ENCODE measurements at regions not wholly inside any gene's neighbourhood (a gene's known extent, or its start where the extent isn't known, plus 50 kb on each side); places are given as distances from the start of the nearest gene placed in this dataset.

DNA sequence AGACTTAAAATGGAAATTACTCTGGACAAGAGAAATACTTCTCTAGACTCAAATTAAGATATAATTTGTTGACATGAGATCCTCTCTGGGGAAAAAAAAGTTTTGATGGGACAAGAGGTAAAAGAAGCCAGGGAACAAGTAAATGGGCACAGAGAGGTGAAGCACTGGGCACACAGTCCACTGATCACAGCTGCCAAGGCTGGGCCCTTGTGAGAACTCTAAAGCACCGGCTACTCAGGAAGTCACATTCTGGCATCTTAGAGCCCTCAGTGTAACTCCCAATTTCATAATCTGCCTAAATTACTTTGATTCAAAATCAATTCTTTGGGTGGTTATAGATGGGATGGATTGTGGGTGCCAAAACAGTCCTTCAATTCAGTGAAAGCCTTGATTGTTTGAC is 123.2 kb upstream of the CACNA2D1 start:
- no peaks in the 10 kb centered on the region for H3K9me3 ChIP-seq (ENCODE audit: control insufficient read depth, insufficient read depth, low read depth, low read length)
- H3K36me3 ChIP-seq (ENCODE audit: control insufficient read depth in 2 of 2, insufficient read depth in 1 of 2, low read length in 2 of 2) = no peaks in the 10 kb centered on the region
- no peaks in the 10 kb centered on the region for H3K4me1 ChIP-seq (ENCODE audit: control insufficient read depth, insufficient read depth, low read length)
- no peak overlapping the region for H3K27ac ChIP-seq (ENCODE audit: extremely low read depth, low read depth, low read length)
- TF ChIP-seq PRDM10 (tag by site-specific recombination; IDR thresholded peaks at IDR 0.05) = no peak
- ChIA-PET POLR2A (no interaction called here), CTCF (interaction anchor here (0.7 to 1.3 kb wide), 3 partner anchors 85 to 1588 kb away, joined by 4 to 5 read pairs (median 5); no protein-coding TSS in a partner anchor)
- no peak overlapping the region for H3K4me3 ChIP-seq (ENCODE audit: low read depth, low read length)

DNA sequence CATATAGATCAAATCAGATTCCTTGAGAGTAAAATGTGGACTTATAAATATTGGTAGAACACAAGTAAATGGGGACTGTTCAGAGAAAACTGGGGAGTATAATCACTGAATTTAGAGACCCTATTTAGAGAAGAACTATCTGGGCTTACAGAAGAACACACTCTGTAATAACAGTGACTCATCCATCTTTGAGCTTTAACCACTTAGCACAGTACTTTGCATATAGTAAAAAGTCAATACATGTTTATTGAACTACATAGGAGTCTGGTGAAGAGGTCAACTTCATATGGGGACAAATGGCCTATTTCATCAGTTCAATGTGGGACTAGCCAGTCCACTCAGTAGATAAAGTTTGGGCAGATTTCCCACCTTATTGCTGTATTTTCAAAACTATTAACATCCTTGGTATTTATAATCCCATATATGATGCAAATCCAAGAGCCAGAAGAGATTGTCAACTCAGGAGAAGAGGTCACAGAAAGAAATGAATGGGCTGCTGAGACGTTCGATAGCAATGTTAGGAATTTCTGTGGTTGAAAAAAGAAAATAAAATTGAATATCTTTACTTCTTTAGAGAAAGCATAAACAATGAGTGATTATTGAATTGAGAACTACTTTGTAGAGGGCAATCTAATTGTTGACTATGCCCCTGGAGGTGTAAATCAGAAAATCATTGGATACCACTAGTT is 119.3 kb upstream of the CACNA2D1 start:
- TF ChIP-seq ZNF670 (tag by site-specific recombination; IDR thresholded peaks at IDR 0.05; ENCODE audit: low read depth) (no peak), ZBTB48 (tag by site-specific recombination; IDR thresholded peaks at IDR 0.05) (no peak), ZNF610 (tag by site-specific recombination; IDR thresholded peaks at IDR 0.05; ENCODE audit: borderline replicate concordance) (no peak), ZNF366 (tag by site-specific recombination; conservative IDR thresholded peaks at IDR 0.05) (no peak), KLF16 (tag by site-specific recombination; IDR thresholded peaks at IDR 0.05) (no peak), KLF7 (tag by site-specific recombination; IDR thresholded peaks at IDR 0.05; ENCODE audit: borderline replicate concordance) (no peak), ZNF155 (tag by site-specific recombination; IDR thresholded peaks at IDR 0.05) (no peak), ZNF394 (tag by site-specific recombination; IDR thresholded peaks at IDR 0.05; ENCODE audit: borderline replicate concordance) (no peak), ZNF449 (tag by site-specific recombination; IDR thresholded peaks at IDR 0.05) (no peak), ZFP69B (tag by site-specific recombination; IDR thresholded peaks at IDR 0.05) (no peak), BCL11B (tag by site-specific recombination; IDR thresholded peaks at IDR 0.05; ENCODE audit: low read depth) (no peak), ZNF530 (tag by site-specific recombination; IDR thresholded peaks at IDR 0.05; ENCODE audit: low read depth) (no peak), ZNF624 (tag by site-specific recombination; IDR thresholded peaks at IDR 0.05) (no peak), GLIS2 (tag by site-specific recombination; IDR thresholded peaks at IDR 0.05) (no peak), ZNF544 (tag by site-specific recombination; IDR thresholded peaks at IDR 0.05) (no peak), ZFP37 (tag by site-specific recombination; IDR thresholded peaks at IDR 0.05) (no peak), ZNF114 (tag by site-specific recombination; IDR thresholded peaks at IDR 0.05) (no peak)
- H3K36me3 ChIP-seq (ENCODE audit: control insufficient read depth in 2 of 2, insufficient read depth in 1 of 2, low read length in 2 of 2) = no peaks in the 10 kb centered on the region
- POLR2A ChIA-PET = no interaction called here
- no peak overlapping the region for H3K4me3 ChIP-seq (ENCODE audit: low read depth, low read length)
- H3K27ac ChIP-seq (ENCODE audit: extremely low read depth, low read depth, low read length) = no peak overlapping the region
- H3K4me1 ChIP-seq (ENCODE audit: control insufficient read depth, insufficient read depth, low read length) = no peaks in the 10 kb centered on the region
- H3K9me3 ChIP-seq (ENCODE audit: control insufficient read depth, insufficient read depth, low read depth, low read length) = no peaks in the 10 kb centered on the region
- CTCF ChIA-PET = interaction anchor here (1.0 to 1.4 kb wide), 2 partner anchors 9 kb away, joined by 3 to 5 read pairs; no protein-coding TSS in a partner anchor

Data from HEK293 (cell line).